SK-N-DZ (cell line): ENCODE measurements at regions not wholly inside any gene's neighbourhood (a gene's known extent, or its start where the extent isn't known, plus 50 kb on each side); places are given as distances from the start of the nearest gene placed in this dataset.
"Not testable (repeated sequence)": the region's sequence is repeated elsewhere in the genome, so short reads cannot be mapped to it uniquely, and the experiment has no call there.

Experiments
- DNase-seq: peaks from one replicate; pipeline ENCODE4 v3.0.0-alpha.2; 2015; ENCODE audit warnings: low spot score

- DNase-seq: no peak
Observed at GRCh38 chr5:62780230-62780629, 201.6 kb downstream of the LRRC70 start.

DNA sequence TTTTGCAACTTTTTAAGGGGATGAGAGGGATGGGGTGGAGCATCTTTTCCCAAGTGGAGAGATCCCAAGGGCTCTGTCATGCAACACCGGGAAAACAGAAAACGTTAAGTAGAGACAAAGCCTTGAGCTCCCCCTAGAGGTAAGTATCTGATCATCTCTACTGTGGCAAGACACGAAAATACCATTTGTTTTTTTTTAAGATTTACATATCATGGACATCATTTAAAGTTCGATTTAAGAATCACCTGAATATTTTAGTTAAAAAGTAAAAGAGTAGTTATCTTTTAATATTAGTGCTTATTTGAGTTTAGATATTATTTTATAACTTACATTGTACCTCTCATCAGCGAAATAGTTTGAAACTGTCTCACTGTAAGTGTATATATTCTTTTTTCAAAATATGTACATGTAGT, 200.4 kb downstream of the LRRC70 start:
- peak; percentile 68 for DNase-seq

GRCh38 chr5:62778316-62779009, 199.8 kb downstream of the LRRC70 start:
- DNase-seq: no peak

- DNase-seq: not testable (repeated sequence)
Observed at GRCh38 chr5:62777081-62777480, 198.5 kb downstream of the LRRC70 start.

- not testable (repeated sequence) for DNase-seq
Observed at GRCh38 chr5:62776592-62776991, 198.0 kb downstream of the LRRC70 start.

- no peak for DNase-seq
Observed at GRCh38 chr5:62773460-62773859, 194.8 kb downstream of the LRRC70 start.

DNA sequence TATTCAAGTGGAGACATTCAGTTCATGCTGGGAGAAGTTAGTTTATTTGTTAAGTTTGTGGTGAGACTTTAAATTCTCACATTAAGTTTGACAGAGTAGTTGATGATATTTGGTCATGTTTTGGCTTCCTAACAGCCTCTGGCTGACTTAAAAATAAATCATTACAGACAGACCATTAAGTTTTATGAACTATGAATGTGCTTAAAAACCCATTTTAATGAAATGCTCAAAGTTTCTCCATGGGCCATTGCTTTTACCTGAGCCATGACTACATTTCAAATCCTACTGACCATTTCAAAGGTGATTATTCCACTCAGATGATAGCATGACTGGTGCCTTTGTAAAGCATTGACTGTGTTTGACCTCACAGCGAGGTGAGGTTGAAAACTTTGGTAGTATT, 192.7 kb downstream of the LRRC70 start:
- no peak for DNase-seq

GRCh38 chr5:62767650-62768049, 189.0 kb downstream of the LRRC70 start:
- no peak for DNase-seq

- DNase-seq: no peak
Observed at GRCh38 chr5:62767077-62767476, 188.5 kb downstream of the LRRC70 start.

DNA sequence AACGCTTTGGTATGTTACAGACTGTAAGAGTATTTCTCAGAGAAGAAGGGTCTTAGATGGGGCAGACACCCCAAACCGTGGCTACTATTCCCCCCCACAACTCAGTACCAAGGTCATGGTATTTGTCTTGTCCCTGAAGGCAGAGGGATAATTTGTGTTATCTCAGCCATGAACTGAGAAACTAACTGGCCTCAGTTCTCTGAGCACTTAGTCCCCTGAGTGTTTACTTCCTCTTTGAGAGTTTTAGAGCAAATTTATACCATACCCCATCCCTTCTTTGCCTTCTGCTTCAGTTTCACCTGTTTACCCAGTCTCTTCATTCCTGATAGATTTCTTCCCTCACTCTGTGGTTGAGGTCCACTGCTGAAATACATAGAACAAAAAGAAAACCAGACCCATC, 183.9 kb downstream of the LRRC70 start:
- no peak for DNase-seq

GRCh38 chr5:62757686-62758085, 179.1 kb downstream of the LRRC70 start:
- DNase-seq: not testable (repeated sequence)

- DNase-seq: not testable (repeated sequence)
Observed at GRCh38 chr5:62752998-62753367, 174.4 kb downstream of the LRRC70 start.

GRCh38 chr5:62752056-62752997, 173.7 kb downstream of the LRRC70 start:
- DNase-seq: not testable (repeated sequence)

GRCh38 chr5:62742207-62742606, 163.6 kb downstream of the LRRC70 start:
- peak; percentile 38 for DNase-seq

DNA sequence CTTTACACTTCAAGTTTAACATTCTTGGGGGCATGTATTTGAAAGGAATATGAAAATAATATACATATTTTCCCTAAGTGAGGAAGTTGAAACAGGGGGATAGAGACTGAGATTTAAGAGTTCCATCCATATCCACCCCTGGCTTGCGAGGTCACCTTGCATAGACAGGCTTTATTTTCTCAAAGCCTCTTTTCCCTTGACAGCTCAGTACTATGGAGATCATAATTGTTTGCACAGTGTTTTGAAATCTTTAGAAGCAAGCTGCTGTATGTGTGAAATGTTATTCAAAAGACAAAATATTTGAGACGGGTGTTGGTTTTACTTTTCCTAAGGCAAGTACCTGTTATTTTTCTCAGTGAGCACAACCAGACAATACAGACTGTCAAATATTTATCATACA, 163.1 kb downstream of the LRRC70 start:
- no peak for DNase-seq

- DNase-seq: no peak
Observed at GRCh38 chr5:62737766-62738165, 159.1 kb downstream of the LRRC70 start.

- no peak for DNase-seq
Observed at GRCh38 chr5:62732677-62733121, 154.1 kb downstream of the LRRC70 start.

DNA sequence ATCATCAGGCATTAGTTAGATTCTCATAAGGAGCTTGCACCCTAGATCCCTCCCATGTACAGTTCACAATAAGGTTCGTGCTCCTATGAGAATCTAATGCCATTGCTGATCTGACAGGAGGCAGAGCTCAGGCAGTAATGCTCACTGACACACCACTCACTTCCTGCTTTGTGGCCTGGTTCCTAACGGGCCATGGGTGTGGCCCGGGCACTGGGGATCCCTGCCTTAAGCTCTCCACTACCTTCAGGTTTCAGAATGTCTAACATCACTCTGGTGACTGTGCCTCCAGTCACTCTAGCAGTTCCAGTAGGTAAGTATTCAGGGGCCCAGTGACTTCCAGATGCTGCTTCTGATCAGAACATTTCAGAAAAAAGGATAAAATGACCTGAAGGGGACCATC, 152.4 kb downstream of the LRRC70 start:
- no peak for DNase-seq

GRCh38 chr5:62729675-62730074, 151.1 kb downstream of the LRRC70 start:
- no peak for DNase-seq

DNA sequence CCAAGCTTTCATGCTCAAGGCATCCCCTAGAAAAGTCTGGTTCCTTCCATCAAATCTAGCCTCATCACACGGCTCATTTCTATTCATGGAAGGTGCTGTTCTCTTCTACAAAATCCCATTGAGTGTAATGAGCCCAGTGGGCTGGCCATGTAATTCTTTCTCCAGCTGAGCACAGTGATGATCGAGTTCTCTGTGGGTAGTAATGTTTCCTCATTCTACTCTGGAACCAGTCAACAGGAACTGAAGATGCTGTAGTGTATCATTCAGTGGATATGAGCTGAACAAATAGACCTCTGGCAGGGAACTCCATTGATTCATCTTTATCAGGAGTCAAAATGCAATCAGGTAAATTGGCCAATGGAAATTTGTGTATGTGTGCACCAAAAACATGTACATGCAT, 149.2 kb downstream of the LRRC70 start:
- no peak for DNase-seq

DNA sequence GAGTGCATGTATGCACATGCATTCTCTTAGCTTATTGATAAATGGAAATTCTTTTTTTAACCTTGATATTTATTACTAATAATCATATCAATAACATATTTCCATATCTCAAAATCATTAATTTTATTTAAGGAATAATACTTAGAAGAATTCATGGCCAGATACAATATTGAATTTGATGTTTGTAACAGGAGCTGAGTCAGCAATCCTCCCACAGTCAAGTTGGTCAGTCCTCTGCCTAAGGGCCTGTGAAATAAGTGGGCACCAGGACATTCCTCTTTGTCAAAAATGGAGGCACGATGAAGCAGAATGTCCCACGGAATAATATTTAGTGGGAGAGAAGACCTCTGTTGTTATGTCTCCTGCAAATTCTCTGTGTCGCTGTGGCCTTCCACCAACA, 148.6 kb downstream of the LRRC70 start:
- no peak for DNase-seq

- DNase-seq: no peak
Observed at GRCh38 chr5:62722360-62722759, 143.7 kb downstream of the LRRC70 start.

GRCh38 chr5:62720031-62720441, 141.4 kb downstream of the LRRC70 start:
- peak; percentile 78 for DNase-seq
